ENCODE measurements at regions not wholly inside any gene's neighbourhood (a gene's known extent, or its start where the extent isn't known, plus 50 kb on each side); places are given as distances from the start of the nearest gene placed in this dataset.

DNA sequence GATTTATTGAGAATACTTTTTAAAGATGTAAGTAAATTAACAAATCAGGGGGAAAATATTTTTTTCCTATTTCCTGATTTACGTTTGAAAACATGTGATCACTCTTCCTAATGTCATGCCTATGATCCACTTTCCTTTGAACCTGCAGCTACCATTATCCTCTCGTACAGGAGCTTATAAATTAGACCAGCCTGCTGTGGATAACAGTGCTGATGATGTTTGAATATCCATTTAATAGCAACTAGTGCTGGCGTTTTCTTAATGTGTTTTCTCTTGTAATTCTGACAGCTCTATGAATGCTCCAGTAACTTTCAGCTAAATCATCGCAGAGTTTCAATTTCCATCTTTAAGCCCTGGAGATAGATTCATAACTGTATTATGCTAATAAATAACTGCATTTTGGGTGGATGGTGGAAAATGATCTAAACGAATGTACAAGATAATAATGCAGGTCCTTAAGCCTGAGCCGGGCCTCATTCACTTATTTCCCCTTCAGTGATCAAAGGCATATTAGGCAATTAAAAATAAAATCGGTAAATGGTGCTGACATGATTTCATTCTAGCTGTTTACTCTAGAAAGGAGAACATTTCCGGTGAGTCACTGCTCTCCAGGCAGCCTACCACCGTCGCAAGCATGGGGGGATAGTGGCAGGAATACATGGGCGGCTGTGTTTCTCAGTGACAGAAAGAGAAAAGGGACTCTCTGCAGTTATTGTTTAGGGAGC lies 58.5 kb upstream of the SLC24A5 start:
- Histone ChIP-seq H3K36me3 (ENCODE audit: control insufficient read depth in 4 of 4, insufficient read depth in 4 of 4, low read length in 4 of 4) (no peaks in the 10 kb centered on the region), H3K9me3 (ENCODE audit: control insufficient read depth in 4 of 4, insufficient read depth in 3 of 4, low read length in 3 of 4) (no peaks in the 10 kb centered on the region), H3K4me1 (ENCODE audit: control insufficient read depth in 5 of 5, insufficient read depth in 5 of 5, low read length in 5 of 5) (peaks cover 0 to 34% (median 0%) of the 10 kb centered on the region in 5 donors), H3K9ac (ENCODE audit: insufficient read depth in 1 of 2, low read length in 2 of 2) (no peak overlapping the region), H3K4me3 (no peak overlapping the region), H3K27ac (ENCODE audit: low read depth in 1 of 2, low read length in 1 of 2) (no peak overlapping the region), H3K27me3 (ENCODE audit: control insufficient read depth in 3 of 3, insufficient read depth in 3 of 3, low read length in 2 of 3) (no peaks in the 10 kb centered on the region)
- 59 to 79% methylated on average over 11 of the region's 11 CpGs for WGBS, 2 donors
- no peak for ATAC-seq (ENCODE audit: insufficient read depth, low FRiP score)
- DNase-seq: no peak
- TF ChIP-seq CTCF (IDR thresholded peaks at IDR 0.05; ENCODE audit: control extremely low read depth, extremely low read depth): no peak

- no peaks in the 10 kb centered on the region for H3K27me3 ChIP-seq (ENCODE audit: control insufficient read depth in 3 of 3, insufficient read depth in 3 of 3, low read length in 2 of 3)
- DNase-seq (no peak), ATAC-seq (ENCODE audit: insufficient read depth, low FRiP score) (no peak)
- H3K36me3 ChIP-seq (ENCODE audit: control insufficient read depth in 4 of 4, insufficient read depth in 4 of 4, low read length in 4 of 4): no peaks in the 10 kb centered on the region
- H3K4me1 ChIP-seq (ENCODE audit: control insufficient read depth in 5 of 5, insufficient read depth in 5 of 5, low read length in 5 of 5): peaks cover 0 to 34% (median 0%) of the 10 kb centered on the region in 5 donors
- H3K27ac ChIP-seq (ENCODE audit: low read depth in 1 of 2, low read length in 1 of 2): no peak overlapping the region
- no peak for TF ChIP-seq CTCF (IDR thresholded peaks at IDR 0.05; ENCODE audit: control extremely low read depth, extremely low read depth)
- no peak overlapping the region for H3K9ac ChIP-seq (ENCODE audit: insufficient read depth in 1 of 2, low read length in 2 of 2)
- H3K4me3 ChIP-seq: no peak overlapping the region
- H3K9me3 ChIP-seq (ENCODE audit: control insufficient read depth in 4 of 4, insufficient read depth in 3 of 4, low read length in 3 of 4): no peaks in the 10 kb centered on the region
- WGBS, 2 donors: 76 to 89% methylated on average over 2 of the region's 2 CpGs
Observed at GRCh38 chr15:48063411-48063985, 57.3 kb upstream of the SLC24A5 start.

DNA sequence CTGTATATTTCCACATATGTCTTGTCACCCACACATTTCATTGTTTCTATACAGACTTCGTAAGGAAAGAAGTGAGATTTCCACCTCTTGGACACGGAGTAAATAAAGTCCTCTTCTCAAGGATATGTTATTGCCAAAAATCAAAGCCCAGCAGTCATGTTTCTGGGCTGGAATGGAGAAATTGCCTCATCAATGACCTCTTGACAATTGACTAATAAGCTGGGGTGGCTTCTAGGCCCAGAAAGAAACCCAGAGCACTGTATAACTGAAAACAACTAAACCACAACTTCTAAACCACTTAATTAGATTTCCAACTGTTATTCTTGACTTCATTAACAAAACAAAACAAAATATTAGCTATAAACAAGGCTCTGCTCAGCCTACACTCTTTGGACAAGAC lies 56.4 kb upstream of the SLC24A5 start:
- H3K4me3 ChIP-seq: no peak overlapping the region

More for the DNA sequence above, 56.4 kb upstream of the SLC24A5 start:
- DNase-seq: peak in 2 of 3 donors; percentile 69 to 79
- Histone ChIP-seq H3K9ac (ENCODE audit: insufficient read depth in 1 of 2, low read length in 2 of 2) (no peak overlapping the region), H3K4me1 (ENCODE audit: control insufficient read depth in 5 of 5, insufficient read depth in 5 of 5, low read length in 5 of 5) (peaks cover 0 to 34% (median 0%) of the 10 kb centered on the region in 5 donors), H3K36me3 (ENCODE audit: control insufficient read depth in 4 of 4, insufficient read depth in 4 of 4, low read length in 4 of 4) (no peaks in the 10 kb centered on the region), H3K27me3 (ENCODE audit: control insufficient read depth in 3 of 3, insufficient read depth in 3 of 3, low read length in 2 of 3) (no peaks in the 10 kb centered on the region), H3K27ac (ENCODE audit: low read depth in 1 of 2, low read length in 1 of 2) (peak overlapping the region in 1 of 2 donors; percentile 10), H3K9me3 (ENCODE audit: control insufficient read depth in 4 of 4, insufficient read depth in 3 of 4, low read length in 3 of 4) (no peaks in the 10 kb centered on the region)
- 66 to 73% methylated on average over 2 of the region's 2 CpGs for WGBS, 2 donors
- TF ChIP-seq CTCF (IDR thresholded peaks at IDR 0.05; ENCODE audit: control extremely low read depth, extremely low read depth): no peak
- ATAC-seq (ENCODE audit: insufficient read depth, low FRiP score): no peak

All from lung (tissue), 11 donors.